Femur (tissue), 1 donor: ENCODE measurements at regions not wholly inside any gene's neighbourhood (a gene's known extent, or its start where the extent isn't known, plus 50 kb on each side); places are given as distances from the start of the nearest gene placed in this dataset.
"Not testable (repeated sequence)": the region's sequence is repeated elsewhere in the genome, so short reads cannot be mapped to it uniquely, and the experiment has no call there.

Experiments
- DNase-seq: peaks from one replicate; pipeline ENCODE4 v3.0.0-alpha.2; 2017

GRCh38 chr2:14506955-14507354 is 125.6 kb upstream of the LRATD1 start:
- not testable (repeated sequence) for DNase-seq

DNA sequence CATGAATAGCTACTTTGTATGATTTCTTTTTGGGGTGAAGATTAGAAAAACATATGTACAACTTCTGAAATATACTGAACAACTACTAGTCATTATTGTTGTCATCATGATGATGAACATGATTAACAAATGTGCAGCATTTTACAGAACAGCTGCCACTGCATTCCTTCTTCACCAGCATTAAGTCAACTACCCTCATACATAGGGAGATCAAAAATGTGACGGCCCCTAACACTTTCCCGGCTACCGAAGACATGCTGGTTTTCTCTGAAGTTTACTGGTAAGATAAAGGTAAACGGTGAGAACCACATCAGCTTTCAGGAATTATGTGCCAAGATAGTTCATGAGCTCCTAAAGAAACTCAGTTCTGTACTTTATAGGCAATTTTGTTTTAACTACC is 121.0 kb upstream of the LRATD1 start:
- DNase-seq, result no peak

DNA sequence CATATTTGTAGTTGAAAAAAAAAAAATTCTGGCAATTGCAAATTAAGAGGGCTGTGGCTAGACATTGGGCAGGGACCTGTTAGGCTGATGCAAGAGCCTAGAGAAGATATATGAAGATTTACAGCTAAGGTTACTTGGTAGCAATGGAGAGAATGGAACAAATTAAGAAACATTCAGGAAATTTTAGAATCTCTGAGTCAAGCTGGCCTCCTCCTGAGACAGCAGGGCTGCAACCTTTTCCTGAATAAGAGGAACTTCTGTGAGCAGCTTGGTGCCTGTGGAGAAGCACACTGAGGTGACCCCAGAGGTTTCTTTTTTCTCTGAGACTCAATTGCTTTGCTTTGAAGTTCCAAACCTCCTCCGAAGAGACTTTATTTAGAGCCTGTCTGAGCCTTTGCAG is 118.6 kb upstream of the LRATD1 start:
- no peak for DNase-seq

DNA sequence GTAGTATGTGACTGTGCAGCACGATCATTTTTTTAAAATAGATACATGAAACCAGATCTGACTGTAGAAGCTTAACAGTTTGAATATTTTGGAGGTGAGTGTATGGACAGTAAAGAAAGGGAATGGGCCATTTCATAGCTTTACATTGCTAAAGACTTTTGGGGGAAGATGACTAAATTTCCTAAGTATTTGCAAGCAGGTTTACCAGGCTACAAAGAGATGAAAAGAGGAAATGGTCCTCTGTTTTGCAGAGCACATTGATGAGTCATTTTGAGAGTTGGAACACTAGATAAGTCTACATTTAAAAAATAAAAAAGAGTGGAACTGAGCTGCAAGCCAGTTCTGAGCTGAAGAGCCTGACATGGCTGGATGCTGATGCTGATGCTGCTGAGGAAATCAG is 115.7 kb upstream of the LRATD1 start:
- DNase-seq, result no peak

DNA sequence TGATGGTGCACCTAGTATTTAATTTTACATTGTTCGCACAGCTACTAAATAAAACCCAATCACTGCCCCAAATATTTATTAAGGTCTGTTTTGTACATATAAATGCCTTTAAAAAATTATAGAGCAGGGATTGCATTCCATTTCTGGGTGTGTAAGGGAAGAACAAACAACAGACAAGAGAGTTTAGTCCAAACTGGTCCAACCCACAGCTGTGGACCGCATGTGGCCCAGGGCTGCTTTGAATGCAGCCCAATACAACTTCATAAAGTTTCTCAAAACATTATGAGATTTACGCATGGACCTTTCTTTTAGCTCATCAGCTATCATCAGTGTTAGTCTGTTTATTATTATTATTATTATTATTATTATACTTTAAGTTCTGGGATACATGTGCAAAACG is 114.8 kb upstream of the LRATD1 start:
- no peak for DNase-seq

DNA sequence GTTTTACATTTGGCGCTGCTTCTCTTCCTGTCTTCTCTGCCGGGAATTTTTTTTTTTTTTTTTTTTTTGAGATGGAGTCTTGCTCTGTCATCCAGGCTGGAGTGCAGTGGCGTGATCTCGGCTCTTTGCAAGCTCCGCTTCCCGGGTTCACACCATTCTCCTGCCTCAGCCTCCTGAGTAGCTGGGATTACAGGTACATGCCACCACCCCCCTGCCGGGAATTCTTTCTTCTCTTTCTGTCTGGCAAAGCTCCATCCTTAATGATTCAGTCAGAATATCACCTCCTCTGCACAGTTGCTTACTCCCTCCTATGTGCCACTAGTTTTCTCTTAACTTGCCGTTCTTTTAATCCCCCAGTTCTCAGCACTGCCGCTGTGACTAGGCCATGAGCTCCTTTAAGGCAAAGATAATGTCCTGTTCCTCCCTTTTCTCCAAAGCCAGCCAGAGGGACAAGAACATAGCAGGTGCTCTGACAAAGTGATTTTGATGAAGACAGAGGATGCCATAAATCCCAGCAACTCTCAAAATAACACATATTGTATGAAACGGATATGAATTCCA is 112.1 kb upstream of the LRATD1 start:
- no peak for DNase-seq

DNA sequence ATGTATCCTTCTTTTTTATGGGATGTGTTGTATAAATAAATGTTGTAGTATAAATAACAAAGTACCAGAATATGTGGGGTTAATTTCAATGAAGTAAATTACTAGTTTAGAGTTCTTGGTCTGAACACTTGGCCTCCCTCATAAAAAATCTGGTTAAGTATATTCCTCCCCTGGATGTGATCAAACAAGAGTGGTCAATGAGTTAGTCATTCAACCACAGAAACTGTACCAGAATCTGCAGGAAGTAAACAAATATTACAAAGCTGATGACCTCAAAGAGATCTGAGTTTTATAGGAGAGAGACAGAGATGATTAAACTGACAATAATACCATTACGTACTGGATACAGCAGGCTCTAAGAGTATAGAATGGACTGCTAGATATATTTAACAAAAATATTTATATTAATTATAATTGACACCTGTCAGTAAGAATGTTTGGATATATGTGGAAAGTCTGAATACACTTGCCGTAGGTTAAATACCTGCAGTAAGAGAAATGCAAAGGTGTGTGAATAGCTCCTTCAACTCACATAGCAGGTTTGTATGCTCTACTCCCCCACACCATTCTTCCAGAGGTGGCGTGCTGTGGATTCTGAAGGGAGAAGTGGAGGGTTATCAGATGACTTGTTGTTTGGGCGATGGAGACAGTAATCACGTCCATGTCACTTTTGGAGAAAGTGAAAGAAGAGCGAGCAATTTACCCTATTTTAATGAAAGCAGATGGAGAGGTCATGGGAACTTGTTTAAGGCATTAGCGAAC is 108.3 kb upstream of the LRATD1 start:
- no peak for DNase-seq

GRCh38 chr2:14524803-14525080 is 107.8 kb upstream of the LRATD1 start:
- DNase-seq, result no peak

DNA sequence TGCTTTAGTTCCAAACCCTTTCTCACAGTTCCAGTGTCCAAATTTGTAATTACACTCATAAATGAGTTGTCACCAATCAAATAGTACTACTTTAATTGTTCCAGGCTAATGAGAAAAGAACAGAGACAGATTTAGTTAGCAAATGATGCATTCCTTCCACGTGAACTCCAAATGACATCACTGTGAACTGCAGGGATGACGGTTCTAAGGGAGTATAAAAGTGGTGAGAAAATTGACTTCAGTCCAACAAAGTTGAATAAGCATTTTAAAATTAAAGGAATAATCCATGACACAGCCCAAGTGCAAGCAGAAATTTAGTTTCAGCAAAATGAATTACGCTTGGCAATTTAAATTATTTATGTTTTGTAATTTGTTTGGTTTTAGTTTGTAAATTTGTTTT is 102.0 kb upstream of the LRATD1 start:
- no peak for DNase-seq

DNA sequence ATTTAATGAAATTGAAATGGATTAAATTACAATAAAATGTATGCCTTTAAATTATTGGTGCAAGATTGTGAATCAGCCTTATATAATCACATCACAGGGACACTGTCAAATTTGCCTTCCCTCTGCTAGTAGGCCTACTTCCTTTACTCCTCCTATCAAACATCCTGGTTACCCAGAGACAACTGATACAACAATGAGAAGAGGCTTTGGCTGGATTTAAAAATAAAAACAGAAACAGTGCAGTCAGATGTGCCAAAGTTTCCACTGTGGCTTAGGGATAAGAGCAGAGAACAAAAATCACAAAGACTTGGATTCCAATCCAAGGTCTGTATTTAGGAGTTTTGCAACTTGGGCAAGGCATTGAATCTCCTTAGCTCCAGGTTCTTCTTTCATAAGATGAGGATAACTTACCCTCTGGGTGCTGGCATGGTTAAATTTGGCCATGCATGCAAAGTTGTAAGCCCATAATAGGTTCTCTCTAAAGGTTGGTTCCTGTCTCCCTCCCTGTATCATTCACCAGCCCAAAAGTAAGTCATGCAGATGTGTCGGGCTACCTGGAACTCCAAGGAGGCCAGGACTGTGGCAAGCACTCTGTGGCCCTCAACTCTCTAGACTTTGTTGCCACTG is 99.3 kb upstream of the LRATD1 start:
- DNase-seq, result no peak

DNA sequence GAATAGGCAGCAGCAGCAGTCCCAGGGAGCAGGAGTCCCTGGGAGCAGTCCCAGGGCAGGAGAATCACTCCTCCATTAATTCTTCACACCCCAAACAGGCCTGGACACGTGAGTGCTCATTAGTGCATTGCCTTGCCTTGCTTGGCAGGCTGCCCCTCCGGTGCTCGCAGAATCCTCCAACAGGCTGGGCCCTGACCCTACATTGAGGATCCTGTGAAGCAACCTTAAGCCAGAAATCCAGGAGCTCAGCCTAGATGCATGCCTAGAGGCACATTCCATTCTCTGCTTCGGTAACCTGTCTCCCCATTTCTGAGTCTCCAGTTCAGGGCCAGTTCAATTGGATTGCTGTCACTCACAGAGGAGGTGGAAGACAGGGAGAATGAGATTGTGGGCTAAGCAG is 97.4 kb upstream of the LRATD1 start:
- DNase-seq, result no peak

DNA sequence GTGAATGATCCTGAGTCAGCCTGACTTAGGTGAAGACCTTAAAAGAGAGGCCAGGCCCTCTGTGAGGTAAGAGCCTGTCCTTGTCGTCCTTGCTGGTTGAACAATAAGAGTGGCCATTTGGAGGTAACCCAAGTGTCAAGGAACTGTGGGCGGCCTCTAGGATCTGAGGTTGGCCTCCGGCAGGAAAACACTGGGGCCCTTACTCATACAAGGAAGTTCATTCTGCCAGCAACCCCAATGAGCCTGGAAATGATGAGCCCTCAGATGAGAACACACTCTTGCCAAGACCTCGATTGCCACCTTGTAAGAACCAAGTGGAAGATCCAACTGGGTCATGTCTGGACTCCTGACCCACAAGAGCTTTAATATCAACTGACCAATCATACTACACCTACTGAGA is 95.5 kb upstream of the LRATD1 start:
- DNase-seq, result no peak

GRCh38 chr2:14540015-14540414 is 92.5 kb upstream of the LRATD1 start:
- DNase-seq, result no peak

GRCh38 chr2:14543284-14543683 is 89.2 kb upstream of the LRATD1 start:
- DNase-seq, result no peak

DNA sequence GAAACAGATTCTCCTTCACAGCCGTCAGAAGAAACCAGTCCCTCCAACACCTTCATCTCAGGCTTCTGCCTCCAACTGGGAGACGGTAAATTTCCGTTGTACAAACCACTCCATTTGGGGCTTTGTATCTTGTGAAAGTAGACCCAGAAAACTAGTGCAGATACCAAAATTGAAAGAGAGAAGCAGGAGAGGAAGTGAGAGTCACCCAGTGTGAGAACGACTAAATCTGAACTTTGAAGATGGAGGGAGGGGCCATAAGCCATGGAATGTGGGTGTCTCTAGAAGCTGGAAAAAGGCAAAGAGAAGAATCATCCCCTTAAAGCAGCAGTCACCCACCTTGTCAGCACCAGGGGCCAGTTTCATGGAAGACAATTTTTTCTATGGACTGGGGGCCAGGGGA is 88.3 kb upstream of the LRATD1 start:
- no peak for DNase-seq

DNA sequence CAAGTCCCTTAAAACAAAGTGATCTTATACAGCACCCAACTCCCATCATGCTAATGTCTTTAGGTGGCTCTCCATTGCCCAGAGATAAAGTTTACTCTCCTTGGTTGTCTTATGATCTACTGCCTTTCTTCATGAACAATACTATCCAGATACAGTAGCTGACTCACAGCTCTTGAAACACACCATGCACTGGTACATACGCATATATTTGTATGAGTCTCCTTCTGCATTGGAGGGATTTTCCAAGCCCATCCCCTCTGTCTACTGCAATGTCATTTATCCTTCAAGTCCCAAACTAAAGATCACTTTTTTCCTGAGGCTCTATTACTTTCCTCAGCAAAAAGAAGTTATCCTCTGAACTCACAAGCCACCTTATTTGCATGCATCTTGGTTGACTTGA is 84.7 kb upstream of the LRATD1 start:
- DNase-seq, result no peak

- DNase-seq, result no peak
Observed at GRCh38 chr2:14550658-14551057, 81.9 kb upstream of the LRATD1 start.

DNA sequence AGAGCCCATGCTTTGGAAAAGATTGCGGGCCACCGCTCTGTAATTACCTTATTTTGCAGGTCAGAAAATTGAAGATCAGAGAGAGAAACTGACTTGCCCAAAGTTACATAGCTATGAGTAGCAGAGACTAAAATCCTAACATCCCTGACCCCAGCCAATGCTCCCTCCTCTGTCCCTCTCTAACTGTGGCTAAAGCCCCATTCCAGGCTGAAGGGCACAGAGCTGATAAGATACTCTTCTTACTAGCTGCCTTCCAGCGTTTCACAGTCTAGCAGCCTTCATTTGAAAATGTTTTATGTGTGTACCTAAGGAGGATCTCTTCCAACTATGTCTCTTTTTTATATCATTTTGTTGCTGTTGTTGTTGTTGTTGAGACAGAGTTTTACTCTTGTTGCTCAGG is 81.4 kb upstream of the LRATD1 start:
- no peak for DNase-seq

DNA sequence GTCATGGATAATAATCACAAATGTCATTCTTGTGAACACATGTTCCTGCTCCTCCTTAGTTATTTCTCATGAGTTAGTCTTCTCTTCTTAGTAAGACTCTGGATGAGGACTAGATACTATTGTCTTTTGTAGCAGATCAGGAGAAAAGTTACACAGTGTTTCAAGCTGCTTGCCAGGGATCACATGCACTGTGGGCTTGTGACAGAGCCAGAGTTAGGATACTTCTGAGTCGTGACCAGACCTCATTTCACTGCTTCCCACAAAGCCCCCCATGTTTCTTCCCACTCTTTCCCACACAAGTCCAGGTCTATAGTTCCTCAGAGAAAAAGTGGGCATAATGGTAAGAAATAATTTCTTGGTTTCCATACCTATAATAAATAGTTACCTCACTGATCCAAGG is 80.2 kb upstream of the LRATD1 start:
- no peak for DNase-seq

DNA sequence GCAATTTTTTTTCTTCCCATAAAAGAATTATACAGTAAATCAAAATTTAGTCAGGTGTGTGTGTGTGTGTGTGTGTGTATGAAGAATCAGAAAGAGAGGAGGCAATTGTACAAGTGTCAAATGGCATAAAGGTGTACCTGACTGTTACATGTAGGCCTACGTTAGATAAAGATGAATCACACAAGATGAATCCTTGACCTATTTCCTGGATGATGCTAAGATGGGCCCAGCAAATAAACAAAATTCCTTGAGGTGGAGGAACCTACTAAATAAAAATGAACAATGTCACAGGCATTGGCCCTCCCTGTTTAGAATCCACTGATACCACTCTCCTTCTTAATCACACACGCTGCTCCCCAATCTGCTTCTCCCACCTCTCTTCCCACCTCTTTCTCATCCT is 79.7 kb upstream of the LRATD1 start:
- DNase-seq, result no peak

GRCh38 chr2:14554849-14555545 is 77.5 kb upstream of the LRATD1 start:
- no peak for DNase-seq

DNA sequence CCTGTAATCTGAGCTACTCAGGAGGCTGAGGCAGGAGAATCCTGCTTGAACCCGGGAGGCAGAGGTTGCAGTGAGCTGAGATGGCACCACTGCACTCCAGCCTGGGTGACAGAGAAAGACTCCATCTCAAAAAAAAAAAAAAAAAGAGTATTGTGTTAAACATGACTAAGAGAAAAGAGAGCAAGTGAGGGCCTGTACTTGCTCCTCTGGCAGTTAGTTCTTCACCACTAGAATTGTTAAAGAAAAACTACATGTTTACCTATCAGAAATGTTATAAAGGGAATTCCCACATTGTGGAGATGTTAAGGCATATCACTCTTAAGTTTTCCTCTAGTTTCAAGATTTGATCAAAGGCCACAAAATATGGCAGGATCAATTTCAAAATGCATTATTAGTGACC is 75.4 kb upstream of the LRATD1 start:
- no peak for DNase-seq

DNA sequence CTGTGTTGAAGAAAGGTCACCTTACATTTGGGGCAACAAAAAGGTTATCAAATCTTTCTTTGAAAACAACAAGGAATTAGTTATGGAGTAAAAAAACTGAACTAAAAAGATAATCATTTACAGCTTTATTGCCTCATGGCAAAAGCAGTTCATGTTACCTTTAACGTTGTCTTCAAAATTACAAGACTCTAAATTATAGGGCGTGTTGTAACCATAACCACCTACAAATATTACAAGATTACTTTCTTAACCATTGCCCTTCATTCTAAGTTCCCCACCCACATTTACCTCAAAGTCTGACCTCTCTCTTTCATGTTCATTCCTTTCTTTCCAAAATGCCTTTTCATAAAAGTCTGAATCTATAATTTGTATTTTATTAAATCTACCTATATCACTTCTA is 74.6 kb upstream of the LRATD1 start:
- DNase-seq, result no peak

DNA sequence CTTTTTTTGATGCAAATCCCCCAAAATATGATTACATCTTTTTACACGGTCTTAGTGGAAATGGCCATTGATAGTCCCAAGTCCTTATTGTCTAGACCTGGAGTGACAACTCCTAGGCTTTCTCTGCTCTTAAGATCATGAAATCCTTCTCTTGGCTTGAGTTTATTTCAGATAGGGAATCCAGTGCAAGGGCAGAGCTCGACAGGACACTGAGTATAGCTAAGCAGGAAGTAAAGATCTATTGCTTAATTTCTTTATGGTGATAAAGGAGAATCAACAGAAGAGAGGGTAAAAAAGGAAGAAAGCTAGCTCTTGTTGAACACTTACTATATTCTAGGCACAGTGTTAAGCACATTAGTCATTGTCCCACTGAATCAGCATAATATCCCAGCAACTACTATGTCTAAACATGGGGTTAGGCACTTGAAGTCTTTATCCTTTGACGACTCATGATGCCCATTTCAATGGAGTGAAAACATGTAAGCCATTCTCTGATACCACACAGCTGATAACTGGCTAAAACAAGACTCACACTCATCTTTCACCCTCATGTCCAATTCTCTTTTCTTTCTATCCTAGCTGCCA is 74.1 kb upstream of the LRATD1 start:
- no peak for DNase-seq
